ENCODE measurements at regions not wholly inside any gene's neighbourhood (a gene's known extent, or its start where the extent isn't known, plus 50 kb on each side); places are given as distances from the start of the nearest gene placed in this dataset.
A peak's percentile ranks its signal among the peaks of the same experiment; 100 is the strongest.

DNA sequence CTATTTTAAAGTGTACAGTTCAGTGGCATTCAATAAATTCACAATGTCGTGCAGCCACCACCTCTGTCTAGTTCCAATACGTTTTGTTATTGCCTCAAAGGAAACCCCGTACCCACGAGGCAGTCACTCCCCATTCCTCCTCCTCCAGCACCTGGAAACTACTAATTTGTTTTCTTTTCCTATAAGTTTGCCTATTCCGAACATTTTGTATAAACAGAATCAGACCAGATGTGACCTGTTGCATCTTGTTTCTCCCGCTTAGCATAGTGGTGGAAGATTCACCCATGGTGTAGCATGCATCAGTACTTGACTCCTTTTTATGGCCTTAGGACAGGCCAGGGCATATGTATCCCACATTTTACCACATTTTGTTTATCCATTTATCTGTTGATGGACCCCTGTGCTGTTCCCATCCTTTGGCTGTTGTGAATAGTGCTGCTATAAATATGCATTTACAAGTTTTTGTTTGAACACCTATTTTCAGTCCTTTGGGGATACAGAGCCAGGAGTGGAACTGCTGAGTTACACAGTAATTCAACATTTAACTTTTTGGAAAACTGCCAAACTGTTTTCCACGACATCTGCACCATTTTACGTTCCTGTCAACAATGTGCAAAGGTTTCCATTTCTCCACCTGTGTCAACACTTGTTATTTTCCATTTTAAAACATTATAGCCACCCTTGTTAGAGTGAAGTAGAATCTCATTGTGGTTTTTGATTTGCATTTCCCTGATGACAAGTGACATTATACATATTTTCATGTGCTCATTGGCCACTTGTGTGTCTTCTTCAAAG is 57.8 kb upstream of the STX18 start:
- Histone ChIP-seq H3K36me3 (ENCODE audit: control insufficient read depth, insufficient read depth, low read length) (peaks cover 1% of the 10 kb centered on the region; the same call in 1 of the 2 replicates), H3K4me3 (replicated peaks; ENCODE audit: low read depth, low read length) (no peak overlapping the region), H3K27me3 (replicated peaks; ENCODE audit: control insufficient read depth, insufficient read depth, low read length) (no peaks in the 10 kb centered on the region)
- no peak for DNase-seq (ENCODE audit: extremely low read depth, insufficient read length)
- TF ChIP-seq, protein P1, sequence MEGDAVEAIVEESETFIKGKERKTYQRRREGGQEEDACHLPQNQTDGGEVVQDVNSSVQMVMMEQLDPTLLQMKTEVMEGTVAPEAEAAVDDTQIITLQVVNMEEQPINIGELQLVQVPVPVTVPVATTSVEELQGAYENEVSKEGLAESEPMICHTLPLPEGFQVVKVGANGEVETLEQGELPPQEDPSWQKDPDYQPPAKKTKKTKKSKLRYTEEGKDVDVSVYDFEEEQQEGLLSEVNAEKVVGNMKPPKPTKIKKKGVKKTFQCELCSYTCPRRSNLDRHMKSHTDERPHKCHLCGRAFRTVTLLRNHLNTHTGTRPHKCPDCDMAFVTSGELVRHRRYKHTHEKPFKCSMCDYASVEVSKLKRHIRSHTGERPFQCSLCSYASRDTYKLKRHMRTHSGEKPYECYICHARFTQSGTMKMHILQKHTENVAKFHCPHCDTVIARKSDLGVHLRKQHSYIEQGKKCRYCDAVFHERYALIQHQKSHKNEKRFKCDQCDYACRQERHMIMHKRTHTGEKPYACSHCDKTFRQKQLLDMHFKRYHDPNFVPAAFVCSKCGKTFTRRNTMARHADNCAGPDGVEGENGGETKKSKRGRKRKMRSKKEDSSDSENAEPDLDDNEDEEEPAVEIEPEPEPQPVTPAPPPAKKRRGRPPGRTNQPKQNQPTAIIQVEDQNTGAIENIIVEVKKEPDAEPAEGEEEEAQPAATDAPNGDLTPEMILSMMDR (IDR thresholded peaks at IDR 0.05; ENCODE audit: insufficient read depth, low read length, poor library complexity, severe bottlenecking): no peak

DNA sequence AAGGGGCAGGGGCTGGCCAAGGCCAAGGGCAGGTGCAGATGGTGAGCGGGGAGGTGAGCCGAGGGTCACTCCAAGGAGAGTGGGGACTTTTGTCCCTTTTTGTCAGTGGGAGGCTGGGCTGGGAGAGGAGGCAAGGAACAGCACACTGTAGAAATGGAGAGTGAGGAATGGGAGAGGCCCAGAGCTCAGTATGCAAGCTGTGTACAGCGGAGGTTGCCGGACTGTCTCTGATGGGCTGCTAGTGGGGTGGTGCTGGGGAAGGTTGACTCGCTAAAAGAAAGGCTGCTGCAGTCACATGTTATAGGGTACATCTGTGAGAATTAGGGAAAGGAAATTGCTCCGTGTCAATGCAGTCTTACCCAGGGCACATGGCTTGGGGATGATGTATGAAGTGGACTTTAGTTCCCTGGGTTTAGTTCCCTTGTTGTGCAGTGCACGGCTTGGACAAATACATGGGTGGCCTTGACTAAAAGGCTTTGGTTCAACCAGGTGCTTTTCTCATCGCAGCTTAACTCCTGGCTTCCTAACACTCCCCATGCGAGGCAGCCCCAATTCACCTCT is 57.1 kb upstream of the STX18 start:
- Histone ChIP-seq H3K27me3 (replicated peaks; ENCODE audit: control insufficient read depth, insufficient read depth, low read length) (no peaks in the 10 kb centered on the region), H3K4me3 (replicated peaks; ENCODE audit: low read depth, low read length) (no peak overlapping the region), H3K36me3 (ENCODE audit: control insufficient read depth, insufficient read depth, low read length) (peaks cover 1% of the 10 kb centered on the region; the same call in 1 of the 2 replicates)
- no peak for DNase-seq (ENCODE audit: extremely low read depth, insufficient read length)
- TF ChIP-seq, protein P1 (IDR thresholded peaks at IDR 0.05; ENCODE audit: insufficient read depth, low read length, poor library complexity, severe bottlenecking): no peak

DNA sequence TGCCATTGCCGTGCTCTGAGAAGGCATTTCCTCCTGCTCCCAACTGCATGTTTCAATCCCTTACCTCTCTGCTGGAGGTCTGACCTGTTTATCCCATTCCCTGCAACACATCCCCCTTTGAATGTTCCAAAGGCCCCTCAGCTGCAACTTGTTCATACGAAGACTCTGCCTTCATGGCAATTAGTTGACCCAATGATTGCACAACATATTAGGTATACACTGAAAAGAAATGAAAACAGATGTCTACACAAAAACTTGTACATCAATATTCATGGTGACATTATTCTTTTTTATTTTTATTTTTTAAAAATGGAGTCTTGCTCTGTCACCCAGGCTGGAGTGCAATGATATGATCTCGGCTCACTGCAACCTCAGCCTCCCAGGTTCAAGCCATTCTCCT is 54.9 kb upstream of the STX18 start:
- Histone ChIP-seq H3K36me3 (ENCODE audit: control insufficient read depth, insufficient read depth, low read length) (peaks cover 1% of the 10 kb centered on the region; the same call in 1 of the 2 replicates), H3K4me3 (replicated peaks; ENCODE audit: low read depth, low read length) (no peak overlapping the region), H3K27me3 (replicated peaks; ENCODE audit: control insufficient read depth, insufficient read depth, low read length) (no peaks in the 10 kb centered on the region)
- DNase-seq (ENCODE audit: extremely low read depth, insufficient read length): no peak
- TF ChIP-seq, protein P1 (IDR thresholded peaks at IDR 0.05; ENCODE audit: insufficient read depth, low read length, poor library complexity, severe bottlenecking): no peak

DNA sequence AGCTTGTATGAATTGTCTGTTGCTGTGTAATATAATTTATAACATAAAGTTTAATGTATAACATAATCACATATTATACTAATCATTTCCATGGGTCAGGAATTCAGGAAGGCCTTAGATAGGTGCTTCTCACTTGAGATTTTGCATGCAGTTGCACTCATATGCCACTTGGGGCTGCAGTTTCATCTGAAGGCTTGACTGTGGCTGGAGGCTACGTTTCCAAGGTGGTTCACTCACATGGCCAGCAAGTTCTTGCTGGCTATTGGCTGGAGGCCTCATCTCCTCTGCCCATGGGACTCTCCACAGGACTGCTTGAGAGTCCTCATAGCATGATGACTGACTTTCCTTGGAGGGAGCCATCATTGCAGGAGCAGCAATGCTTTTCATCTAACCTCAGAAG is 53.4 kb upstream of the STX18 start:
- H3K4me3 ChIP-seq (replicated peaks; ENCODE audit: low read depth, low read length): no peak overlapping the region
- TF ChIP-seq, protein P1 (IDR thresholded peaks at IDR 0.05; ENCODE audit: insufficient read depth, low read length, poor library complexity, severe bottlenecking): peak; percentile 12
- no peak for DNase-seq (ENCODE audit: extremely low read depth, insufficient read length)

DNA sequence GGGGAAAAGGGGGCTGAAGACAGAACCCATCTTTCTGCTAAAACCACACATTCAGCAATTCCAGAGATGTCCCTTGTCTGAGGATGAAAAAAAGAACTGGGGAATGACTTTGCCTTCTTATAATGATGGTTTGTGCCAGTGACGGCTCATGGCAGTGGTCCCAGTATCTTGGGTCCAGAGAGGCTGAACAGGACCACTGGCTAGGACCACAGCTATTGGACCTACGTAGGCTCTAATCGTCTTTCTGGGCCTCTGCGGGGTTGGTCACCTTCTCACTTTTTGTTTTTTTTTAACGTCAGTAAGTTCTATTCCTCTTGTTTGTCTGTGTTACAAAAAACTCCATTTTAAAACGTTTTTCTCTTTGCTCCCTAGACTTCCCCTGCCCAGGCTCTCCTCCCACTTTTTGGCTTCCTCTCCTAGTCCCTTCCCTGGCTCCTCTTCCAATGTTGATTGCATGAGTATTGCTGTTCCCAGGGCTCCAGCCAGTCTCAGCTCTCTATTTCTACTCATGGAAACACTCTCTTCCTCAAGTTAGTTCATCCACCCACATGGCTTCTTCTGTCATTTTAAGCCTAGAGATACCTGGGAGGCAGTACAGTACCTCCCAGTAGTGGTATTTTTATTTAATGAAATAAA is 52.6 kb upstream of the STX18 start:
- H3K4me3 ChIP-seq (replicated peaks; ENCODE audit: low read depth, low read length): no peak overlapping the region
- peaks cover 1% of the 10 kb centered on the region; the same call in 1 of the 2 replicates for H3K36me3 ChIP-seq (ENCODE audit: control insufficient read depth, insufficient read depth, low read length)
- no peak for DNase-seq (ENCODE audit: extremely low read depth, insufficient read length)
- TF ChIP-seq, protein P1 (IDR thresholded peaks at IDR 0.05; ENCODE audit: insufficient read depth, low read length, poor library complexity, severe bottlenecking): no peak
- H3K27me3 ChIP-seq (replicated peaks; ENCODE audit: control insufficient read depth, insufficient read depth, low read length): no peaks in the 10 kb centered on the region

More for the DNA sequence above, 53.4 kb upstream of the STX18 start:
- Histone ChIP-seq H3K27me3 (replicated peaks; ENCODE audit: control insufficient read depth, insufficient read depth, low read length) (no peaks in the 10 kb centered on the region), H3K36me3 (ENCODE audit: control insufficient read depth, insufficient read depth, low read length) (peaks cover 1% of the 10 kb centered on the region; the same call in 1 of the 2 replicates)

Data from GM06990 (cell line).